Astrocyte of the cerebellum (primary cell): ENCODE measurements at regions not wholly inside any gene's neighbourhood (a gene's known extent, or its start where the extent isn't known, plus 50 kb on each side); places are given as distances from the start of the nearest gene placed in this dataset.

Source experiments
- DNase-seq: peaks from one replicate; pipeline ENCODE4 v3.0.0-alpha.2; 2011; ENCODE audit warnings: low read depth
- H3K4me3 ChIP-seq: 2 replicates; pipeline ENCODE4 v1.5.1; 2011; ENCODE audit warnings: mild to moderate bottlenecking, low read depth, low read length, moderate library complexity
- CTCF ChIP-seq: IDR thresholded peaks from 2 replicates; pipeline ENCODE4 v1.5.1; 2012; ENCODE audit warnings: low read length, low read depth, moderate library complexity, mild to moderate bottlenecking; ENCODE audit errors: missing control alignments
- in situ Hi-C: cut with HindIII; loops from 2 replicates; pipeline ENCODE4 v1.10.0; 2017; ENCODE audit warnings: low sequenced_read_pairs

GRCh38 chr3:5948084-5948483 is 760.6 kb downstream of the EDEM1 start:
- no peak for DNase-seq
- H3K4me3 ChIP-seq, result no peak overlapping the region
- no peak for TF ChIP-seq CTCF
- in situ Hi-C loops, result no loop called here

GRCh38 chr3:5951026-5951425 is 763.5 kb downstream of the EDEM1 start:
- in situ Hi-C loops, result no loop called here
- H3K4me3 ChIP-seq, result no peak overlapping the region
- DNase-seq, result no peak
- no peak for TF ChIP-seq CTCF

- peak; percentile 72 for DNase-seq
- H3K4me3 ChIP-seq, result no peak overlapping the region
- TF ChIP-seq CTCF, result no peak
- in situ Hi-C loops, result no loop called here
Measured at GRCh38 chr3:5972586-5972985, 785.1 kb downstream of the EDEM1 start.

GRCh38 chr3:5974630-5975322 is 787.3 kb downstream of the EDEM1 start:
- in situ Hi-C loops, result no loop called here
- no peak for TF ChIP-seq CTCF
- DNase-seq, result no peak
- H3K4me3 ChIP-seq, result no peak overlapping the region

GRCh38 chr3:5977331-5977730 is 789.8 kb downstream of the EDEM1 start:
- DNase-seq, result no peak
- no peak for TF ChIP-seq CTCF
- H3K4me3 ChIP-seq, result no peak overlapping the region
- in situ Hi-C loops, result no loop called here

GRCh38 chr3:5980475-5980874 is 793.0 kb downstream of the EDEM1 start:
- DNase-seq, result no peak
- no peak for TF ChIP-seq CTCF
- in situ Hi-C loops, result no loop called here
- no peak overlapping the region for H3K4me3 ChIP-seq
